CD4-positive, alpha-beta T cell treated with Interleukin-4 for 1 hour (primary cell): ENCODE measurements at regions not wholly inside any gene's neighbourhood (a gene's known extent, or its start where the extent isn't known, plus 50 kb on each side); places are given as distances from the start of the nearest gene placed in this dataset.

ENCODE experiments used
- DNase-seq, 2 donors: peaks; one replicate each; pipeline ENCODE4 v3.0.0-alpha.2; 2020 to 2022

DNA sequence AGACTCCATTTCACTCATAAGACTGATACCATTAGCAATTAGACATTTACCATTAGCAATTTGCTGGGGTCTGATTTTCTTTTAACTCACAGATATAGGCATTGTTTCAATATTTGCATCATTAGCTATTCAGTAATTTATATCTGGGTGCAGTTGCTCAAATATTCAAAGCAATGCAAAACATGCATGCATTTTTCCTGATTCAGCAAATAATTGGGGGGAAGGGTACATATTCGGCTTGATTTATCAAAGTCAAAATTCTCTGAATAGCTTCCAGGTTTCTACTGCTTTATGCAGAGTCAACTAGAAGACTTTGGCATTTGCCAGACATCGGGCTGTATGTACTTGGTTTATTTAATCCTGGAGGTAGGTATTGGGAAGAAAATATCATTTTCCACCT lies 315.6 kb upstream of the NR2F2 start:
- DNase-seq: no peak

DNA sequence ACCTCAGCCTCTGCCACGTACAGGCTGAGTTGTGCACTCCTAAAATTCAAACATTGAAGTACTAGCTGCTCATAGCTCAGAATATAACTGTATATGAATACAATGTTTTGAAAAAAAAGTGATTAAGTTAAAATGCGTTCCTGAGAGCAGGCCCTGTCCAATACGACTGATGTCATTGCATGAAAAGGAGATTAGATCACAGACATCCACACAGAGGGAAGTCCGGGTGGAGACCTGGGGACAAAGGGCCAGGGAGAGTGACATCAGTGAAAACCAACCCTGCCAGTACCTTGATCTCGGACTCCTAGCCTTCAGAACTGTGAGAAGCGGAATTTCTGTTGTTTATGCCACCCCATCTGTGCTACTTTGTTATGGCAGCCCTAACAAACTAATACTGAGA lies 311.4 kb upstream of the NR2F2 start:
- no peak for DNase-seq

DNA sequence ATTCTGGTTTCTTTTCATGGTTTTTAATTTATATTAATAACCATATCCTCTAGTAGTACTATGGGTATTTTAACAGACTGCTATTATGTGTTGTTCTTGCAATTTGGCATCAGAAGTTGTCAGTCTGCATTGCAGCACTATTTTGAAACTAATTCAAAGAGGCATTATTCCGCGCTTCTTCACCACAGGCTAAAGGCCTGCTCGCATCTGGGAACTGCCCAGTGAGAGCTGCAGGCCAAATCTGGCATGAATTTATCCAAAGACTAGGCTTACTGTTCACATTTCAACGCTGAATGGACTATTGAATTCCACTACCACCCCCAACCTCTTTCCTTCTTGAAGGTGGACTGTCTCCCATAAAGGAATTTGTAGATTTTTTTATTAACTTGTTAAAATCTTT lies 310.4 kb upstream of the NR2F2 start:
- DNase-seq: no peak

DNA sequence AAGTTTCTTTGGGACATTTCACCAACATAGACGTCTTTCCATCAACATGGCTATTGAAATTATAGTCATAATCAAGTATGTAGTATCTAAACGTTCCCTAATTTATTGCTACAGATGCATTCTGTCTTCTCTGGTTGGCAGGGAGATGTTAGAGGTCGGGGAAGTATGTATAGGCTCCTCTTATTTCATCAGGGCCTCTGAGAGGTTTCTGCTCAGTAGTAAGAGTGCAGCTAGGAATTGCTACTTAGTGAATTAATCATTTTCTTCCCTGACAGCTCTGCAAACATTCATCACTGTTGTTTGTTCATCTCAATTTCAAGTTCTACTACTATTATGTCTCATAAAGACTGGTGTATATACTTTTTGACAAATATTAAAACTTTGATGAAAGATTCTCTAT lies 309.7 kb upstream of the NR2F2 start:
- no peak for DNase-seq

DNA sequence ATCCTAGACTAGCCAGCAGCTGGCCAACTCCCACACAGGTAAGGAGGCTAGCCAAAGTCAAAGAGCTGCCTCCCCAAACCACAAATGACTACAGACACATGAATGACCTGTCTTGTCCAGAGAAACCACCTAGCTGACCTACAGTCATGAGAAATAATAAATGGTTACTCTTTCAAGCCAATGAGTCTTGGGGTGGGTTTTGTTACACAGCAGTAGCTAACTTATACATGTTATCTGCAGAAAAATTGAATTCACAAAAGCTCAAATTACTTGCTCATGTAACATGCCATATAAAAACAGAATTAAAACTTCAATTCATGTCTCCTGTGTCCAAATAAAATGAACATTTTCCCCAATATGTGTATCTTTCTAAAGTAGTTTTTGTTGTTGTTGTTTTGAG lies 307.4 kb upstream of the NR2F2 start:
- no peak for DNase-seq

DNA sequence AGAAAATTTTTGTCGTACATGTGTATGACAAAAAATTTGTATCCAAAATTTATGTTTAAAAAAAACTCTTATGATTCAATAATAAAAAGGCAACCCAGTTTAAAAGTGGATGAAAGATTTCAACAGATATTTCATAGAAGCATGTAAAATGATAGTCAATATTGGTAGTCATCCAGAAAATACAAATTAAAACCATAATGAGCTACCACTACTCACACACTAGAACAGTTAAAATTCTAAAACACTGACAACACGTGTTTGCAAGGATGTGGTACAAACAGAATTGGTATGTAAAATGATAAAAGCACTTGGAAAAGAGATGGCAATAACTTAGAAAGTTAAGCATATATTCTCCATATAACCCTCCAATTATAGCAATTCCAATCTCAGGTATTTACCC lies 303.0 kb upstream of the NR2F2 start:
- DNase-seq: no peak

DNA sequence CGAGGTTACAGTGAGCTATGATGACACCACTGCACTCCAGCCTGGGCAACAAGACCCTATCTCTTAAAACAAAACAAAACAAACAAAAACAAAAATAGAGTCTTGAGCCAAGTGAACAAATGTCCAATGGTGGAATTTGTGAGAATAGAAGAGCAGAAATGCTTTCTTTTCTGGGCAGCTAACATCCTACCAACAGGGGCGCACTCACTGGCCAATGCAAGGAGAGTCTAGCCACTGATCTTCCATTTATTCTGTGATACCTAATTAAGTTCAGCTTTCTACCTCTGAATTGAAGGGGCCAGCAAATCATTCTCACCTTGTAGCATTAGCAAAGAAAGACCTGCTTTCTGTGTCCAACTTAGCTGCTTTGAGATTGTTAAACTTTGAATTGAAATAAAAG lies 301.9 kb upstream of the NR2F2 start:
- no peak for DNase-seq

DNA sequence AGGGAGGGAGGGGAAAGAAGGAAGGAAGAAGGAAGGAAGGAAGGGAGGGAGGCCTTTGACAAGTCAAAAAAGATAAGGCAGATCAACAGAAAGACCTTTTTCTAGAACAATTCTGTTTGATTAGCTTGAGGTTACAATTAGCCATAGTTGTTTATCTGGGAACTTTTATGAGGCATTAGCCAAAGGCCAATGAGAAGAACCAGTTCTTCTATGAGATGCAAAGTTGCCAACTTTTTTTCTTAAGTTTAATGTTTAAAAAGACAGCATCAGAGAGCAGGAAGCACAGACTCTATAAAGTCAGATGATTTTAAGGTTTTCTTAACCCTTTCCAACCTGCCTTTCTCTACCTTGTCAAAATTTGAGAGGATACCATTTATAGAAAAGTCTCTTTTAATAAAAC lies 301.3 kb upstream of the NR2F2 start:
- DNase-seq: no peak

DNA sequence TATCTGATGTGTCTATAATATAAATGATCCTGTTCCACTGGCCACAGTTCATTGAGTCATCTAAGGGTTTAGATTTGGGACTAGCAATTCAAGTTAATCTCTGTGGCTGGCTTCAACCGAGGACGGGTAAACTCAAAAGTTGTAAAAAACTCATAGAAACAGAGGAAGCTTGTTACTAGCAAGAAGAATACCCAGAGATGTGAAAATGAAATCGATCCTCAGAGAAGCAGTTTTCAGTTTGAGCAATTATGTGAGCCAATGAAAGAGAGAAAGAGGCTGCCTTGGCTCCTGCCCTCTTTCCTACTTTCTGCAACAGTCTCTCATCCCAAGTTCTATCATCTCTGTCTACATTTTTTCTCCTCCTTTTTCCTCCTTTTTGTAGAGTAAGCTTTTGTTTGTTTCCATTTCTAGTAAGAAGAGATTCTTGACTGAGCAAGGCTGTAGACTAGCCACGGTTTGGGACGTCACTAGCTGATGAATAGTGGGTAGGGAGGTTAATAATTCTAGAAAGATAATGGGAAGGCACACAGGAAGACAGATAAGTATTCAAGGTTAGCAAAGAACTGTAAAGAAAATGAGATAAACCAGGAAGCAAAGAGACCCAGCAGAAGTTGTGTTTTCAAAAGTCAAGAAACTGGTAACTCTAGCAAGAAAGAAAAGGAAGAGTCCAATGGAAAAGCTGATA lies 298.9 kb upstream of the NR2F2 start:
- DNase-seq: no peak

DNA sequence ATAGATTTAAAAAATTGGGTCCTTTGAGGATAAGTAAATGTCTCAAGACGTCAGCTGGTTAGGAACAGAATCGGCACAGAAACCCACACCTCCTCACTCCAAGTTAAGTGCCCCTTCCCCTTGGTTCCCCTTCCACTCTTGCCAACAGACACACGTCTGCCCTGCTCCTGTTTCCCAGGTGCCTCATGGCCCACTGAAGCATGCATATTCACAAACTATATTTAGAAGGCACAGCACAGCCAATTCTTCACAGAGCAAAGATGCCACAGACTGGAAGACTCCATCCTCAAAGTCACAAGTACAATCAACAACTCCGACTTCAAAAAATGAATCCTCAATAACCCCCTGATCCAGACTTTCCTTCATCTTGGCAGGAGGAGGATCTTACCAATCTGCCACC lies 295.4 kb upstream of the NR2F2 start:
- DNase-seq: no peak

DNA sequence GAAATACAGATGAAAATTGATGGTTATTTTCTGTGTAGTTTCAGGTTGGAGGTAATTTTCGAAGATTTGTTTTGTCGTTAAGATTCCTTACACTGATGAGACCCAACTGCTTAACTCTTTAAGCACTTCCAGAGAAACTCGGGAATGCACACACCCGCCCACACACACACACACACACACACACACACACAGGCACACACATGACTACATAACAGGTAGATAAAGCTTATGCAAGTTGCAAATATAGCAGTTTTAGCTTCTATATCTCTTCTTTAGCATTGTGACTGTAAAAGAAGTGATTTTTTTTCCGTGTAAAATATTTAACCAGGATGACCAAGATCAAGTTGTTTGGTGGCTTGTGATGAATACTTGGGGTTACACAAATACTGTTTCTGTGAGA lies 294.9 kb upstream of the NR2F2 start:
- no peak for DNase-seq

DNA sequence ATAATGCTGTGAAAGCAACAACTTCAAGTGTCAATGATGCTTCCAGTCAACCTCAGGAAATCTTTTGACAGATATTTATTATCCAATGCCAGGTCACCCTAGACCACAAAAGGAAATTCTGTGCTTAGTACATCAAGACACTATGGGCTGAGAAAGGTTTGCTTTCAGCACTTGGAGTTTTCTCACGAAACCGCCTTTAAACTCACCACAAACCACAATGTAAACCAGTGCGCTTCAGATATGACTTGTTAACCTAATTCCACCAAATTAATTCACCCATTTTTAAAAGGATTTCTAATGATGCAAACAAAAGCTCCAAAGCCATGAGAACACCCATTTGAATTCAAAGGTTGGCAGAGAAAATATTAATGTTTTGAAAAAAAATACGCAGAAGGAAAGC lies 292.9 kb upstream of the NR2F2 start:
- DNase-seq: no peak

DNA sequence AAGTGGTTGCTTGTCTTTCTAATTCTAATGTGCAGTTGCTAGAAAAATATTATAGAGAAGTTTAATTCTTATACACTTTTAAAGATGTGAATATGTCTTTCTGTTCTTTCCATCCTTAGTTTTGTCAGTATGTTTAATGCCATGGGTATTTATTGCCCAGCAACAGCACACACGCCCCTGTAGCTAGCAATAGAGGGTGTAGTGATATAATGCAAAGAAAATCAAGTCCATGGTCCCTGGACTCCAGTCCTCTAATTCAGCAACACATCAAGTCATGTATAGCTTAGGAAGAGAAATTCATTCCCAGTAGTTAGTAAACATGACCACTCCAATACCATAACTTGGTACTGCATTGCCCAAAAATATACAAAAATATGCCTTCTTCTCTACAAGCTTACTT lies 292.4 kb upstream of the NR2F2 start:
- DNase-seq: no peak

DNA sequence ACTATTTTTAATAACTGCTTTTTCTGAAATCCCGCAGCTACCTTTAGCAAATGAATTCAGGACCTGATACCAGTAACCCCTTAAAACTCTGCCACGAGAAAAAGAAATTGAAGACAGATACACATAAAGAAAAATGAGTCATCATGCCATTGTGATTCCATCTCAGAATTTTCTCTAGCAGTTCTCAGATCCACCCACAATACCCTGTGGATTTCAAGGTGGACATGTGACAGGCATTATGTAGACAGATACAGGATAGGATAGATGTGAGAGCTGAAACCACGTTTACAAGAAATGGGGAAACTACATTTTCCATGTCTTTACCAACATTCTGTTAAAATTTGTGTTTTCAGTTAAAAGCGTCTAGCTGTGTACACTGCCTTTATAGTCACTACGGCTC lies 291.9 kb upstream of the NR2F2 start:
- no peak for DNase-seq

DNA sequence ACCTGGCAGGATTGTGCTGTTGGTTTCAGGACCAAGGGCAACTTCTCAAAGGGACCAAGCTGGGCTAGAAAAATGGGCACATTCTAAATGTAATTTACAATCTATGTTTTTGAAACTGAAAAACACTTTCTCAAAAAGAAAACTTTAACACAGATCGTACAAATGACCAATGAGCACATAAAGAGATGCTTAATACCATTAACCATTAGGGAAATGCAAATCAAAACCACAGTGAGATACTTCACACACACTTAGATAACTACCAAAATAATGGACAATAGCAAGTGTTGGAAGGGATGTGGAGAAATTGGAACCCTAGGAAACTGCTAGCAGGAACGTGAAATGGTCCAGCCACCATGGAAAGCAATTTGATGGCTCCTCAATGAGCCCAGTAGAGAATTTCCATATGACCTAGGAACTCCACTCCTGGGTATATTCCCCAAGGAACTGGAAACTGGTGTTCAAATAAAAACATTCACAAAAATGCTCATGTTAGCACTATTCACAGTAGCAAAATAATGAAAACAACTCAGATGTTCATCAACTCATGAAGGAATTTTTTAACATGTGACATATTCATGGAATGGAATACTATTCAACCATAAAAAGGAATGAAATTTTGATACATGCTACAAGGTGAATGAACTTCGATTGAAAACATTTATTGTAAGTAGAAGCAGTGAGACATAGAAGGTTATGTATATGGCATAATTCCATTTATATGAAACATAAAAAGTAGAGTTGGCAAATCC lies 288.3 kb upstream of the NR2F2 start:
- DNase-seq: no peak

DNA sequence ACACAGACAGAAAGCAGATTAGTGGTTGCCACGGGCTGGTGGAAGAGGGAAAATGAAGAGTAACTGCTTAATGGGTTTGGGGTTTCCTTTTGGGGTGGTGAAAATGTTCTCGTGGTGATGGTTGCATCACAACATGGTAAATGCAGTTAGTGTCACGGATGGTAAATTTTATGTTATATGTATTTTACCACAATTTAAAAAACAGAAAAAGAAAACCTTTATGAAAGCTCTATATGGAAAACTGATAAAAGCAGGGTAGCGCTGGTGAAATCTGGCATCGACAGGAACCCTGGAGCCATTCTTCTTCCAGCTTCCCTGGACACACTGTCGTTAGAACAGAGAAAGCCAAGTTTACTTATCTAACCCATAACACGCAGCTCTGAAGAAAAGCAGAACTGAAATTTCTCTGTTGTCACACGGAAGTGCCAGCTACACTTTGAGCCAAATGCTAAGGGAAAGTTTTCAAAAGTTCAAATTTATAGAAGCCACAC lies 287.7 kb upstream of the NR2F2 start:
- no peak for DNase-seq

DNA sequence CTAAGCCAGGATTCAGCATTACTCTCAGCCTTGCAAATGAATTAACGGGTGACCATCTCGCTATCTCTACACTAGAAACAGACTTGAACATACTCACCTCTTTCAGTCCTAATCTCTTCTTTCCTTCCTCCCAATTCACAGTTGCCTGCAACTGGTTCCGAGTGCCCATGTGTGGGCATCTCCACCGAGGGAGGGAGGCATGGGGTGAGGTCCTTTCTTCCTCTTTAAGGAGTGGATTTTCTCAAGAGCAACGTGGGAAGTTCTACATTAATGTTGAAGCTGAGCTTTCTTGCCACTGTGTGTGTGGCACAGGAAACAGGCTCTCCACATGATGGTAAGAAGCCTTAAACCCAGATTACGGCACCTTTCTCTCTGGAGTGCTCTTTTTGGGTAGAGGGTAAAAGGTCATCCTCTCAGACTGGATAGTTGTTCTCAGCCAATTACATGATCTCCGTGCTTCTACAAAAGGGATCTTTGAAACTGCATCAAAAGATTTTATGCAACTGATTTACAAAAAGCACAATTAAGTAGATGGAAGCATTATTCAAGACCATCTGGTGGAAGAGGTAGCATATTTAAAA lies 286.8 kb upstream of the NR2F2 start:
- no peak for DNase-seq

DNA sequence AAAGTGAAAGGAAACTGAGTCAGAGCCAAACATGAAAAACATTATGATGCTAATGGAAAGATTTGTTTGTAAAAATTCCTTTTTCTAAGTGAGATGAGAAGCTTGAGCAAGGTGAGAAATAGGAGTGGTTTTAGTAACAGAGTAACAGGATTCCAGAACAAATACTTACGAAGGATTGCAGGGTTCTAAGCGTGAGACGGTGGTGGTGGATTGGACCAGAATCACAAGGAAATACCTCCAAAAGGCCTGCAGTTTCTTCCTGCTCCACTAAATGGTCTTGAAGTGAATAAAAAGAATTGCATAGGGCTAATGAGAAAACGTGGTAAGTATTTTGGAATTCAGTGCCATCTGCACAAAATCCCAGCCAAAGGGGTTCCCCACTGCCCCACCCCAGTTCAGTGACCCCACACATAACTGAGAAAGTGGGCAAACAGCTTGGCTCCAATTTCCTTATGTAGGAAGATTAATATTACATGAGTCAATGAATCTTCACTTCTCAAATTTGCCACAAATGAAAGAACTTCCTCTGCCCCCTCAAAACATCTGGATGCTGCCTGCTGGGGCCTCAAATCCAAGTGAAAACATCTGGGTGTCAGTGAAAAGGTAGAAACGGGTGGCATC lies 283.8 kb upstream of the NR2F2 start:
- no peak for DNase-seq

DNA sequence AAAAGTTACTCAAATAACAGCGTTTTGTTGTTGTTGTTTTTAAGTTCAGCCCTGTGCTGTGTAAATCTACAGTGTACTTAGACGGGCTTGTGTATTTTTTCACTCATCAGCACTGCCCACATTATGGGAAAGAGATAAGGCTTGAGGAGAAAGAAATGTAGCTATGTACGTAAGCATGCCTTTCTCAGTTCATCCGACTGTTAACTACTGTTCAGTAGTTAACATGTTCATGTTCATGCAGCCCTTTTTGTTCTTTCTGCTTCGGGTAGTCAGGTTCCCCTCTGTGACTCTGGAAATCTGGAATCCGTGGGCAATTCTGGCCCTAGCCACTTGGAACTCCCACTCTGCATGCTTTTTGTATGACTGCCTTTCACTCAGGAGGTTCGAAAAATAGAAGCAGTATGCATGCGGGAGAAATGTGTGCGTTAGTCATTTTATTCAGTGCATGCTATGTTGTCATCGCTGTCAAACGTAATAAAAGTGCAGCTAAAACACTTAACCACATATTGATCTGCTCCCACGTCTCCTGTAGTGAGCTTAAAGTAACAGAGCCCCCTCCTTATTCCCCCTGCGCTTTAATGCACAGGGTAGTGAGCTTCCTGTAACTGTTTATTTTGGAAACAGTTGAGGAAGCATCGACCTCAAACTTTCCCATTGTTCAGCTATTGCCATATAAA lies 283.1 kb upstream of the NR2F2 start:
- DNase-seq: no peak

DNA sequence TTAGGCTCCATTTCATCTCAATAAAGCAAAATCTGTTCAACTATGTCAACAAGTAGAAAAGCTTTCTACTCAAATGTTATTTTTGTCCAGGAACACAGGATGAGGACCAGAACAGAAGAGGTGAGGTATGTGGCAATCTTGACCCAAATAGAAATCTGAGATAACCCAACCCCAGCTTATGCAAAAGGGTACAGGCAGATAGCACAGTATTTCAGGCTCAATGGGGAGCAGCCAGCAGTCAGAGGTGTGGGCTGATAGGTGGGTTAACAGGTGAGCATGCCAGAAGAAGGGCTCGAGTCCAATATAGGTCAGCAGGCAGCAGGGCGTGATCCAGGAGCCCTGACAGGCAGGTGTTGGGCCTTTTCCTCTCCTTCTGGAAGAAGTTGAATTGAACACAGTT lies 281.2 kb upstream of the NR2F2 start:
- no peak for DNase-seq

DNA sequence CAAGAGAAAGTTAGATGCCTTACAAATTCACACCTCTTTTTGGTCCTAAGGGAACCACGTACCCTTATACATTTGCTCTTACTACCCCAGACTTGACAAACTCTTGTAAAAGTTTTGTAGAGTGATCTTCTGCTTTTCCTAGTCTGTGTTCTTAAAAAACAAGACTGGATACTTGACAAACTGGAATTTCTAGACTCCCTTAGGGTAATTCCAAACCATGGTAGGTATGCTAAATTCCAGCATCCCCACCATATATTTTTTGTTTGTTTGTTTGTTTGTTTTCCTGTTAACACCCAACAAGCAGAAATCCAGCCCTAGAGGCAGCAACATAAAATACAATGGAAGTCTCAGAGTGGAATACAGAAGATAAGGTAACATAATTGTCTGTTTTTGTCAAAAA lies 280.7 kb upstream of the NR2F2 start:
- DNase-seq: no peak

DNA sequence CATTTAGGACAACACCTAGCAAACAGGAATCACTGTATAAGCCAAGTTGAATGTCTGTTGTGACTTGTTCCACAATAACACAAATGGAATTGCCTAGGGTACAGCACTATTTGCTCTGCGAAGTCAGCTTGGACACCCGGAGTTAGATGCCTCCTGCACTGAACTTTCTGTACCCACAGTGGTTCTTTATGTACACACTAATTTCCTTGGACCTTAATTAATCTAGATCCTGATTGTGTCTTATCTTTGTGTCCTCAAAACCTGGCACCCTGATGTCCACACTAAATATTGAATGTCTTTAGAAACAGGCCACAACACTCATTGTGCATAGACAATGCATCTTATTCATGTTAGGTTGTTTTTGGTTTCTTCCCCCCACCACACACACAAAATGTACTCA lies 278.9 kb upstream of the NR2F2 start:
- DNase-seq: no peak

DNA sequence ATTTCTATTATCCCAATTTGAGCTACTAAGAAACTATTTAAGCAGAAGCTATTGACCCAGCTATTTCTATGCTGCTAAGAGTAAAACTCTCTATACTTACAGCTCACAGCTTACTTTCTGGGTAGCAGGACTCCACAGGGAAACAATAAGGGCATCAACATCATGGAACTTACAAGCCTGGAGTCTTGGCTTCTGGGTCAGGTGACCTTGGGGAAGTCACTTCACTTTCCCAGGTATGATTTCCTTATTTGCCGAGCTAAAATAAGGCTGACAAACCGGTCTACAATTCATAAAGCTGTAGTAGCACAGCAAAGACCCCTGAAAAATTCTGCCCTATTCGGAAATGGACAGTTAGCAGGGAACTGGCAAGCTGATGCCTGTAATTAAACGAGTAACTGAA lies 278.3 kb upstream of the NR2F2 start:
- no peak for DNase-seq
